ENCODE measurements at regions not wholly inside any gene's neighbourhood (a gene's known extent, or its start where the extent isn't known, plus 50 kb on each side); places are given as distances from the start of the nearest gene placed in this dataset.

GRCh38 chr13:103969520-103970050, 903.4 kb upstream of the SLC10A2 start:
- DNase-seq, result no peak

- no peak for DNase-seq
Measured at GRCh38 chr13:103965506-103966243, 899.5 kb upstream of the SLC10A2 start.

GRCh38 chr13:103961784-103962183, 895.6 kb upstream of the SLC10A2 start:
- DNase-seq, result no peak

GRCh38 chr13:103961129-103961528, 894.9 kb upstream of the SLC10A2 start:
- no peak for DNase-seq

GRCh38 chr13:103960001-103960400, 893.8 kb upstream of the SLC10A2 start:
- no peak for DNase-seq

- no peak for DNase-seq
Measured at GRCh38 chr13:103958691-103959090, 892.5 kb upstream of the SLC10A2 start.

- no peak for DNase-seq
Measured at GRCh38 chr13:103957939-103958338, 891.7 kb upstream of the SLC10A2 start.

GRCh38 chr13:103953859-103954258, 887.6 kb upstream of the SLC10A2 start:
- DNase-seq, result no peak

GRCh38 chr13:103952183-103952582, 886.0 kb upstream of the SLC10A2 start:
- DNase-seq, result no peak

GRCh38 chr13:103948426-103948825, 882.2 kb upstream of the SLC10A2 start:
- no peak for DNase-seq

- DNase-seq, result no peak
Measured at GRCh38 chr13:103945836-103946235, 879.6 kb upstream of the SLC10A2 start.

GRCh38 chr13:103941506-103942140, 875.4 kb upstream of the SLC10A2 start:
- no peak for DNase-seq

GRCh38 chr13:103935117-103935516, 868.9 kb upstream of the SLC10A2 start:
- DNase-seq, result no peak

- no peak for DNase-seq
Measured at GRCh38 chr13:103931885-103932284, 865.7 kb upstream of the SLC10A2 start.

- DNase-seq, result no peak
Measured at GRCh38 chr13:103931331-103931845, 865.2 kb upstream of the SLC10A2 start.

GRCh38 chr13:103926118-103926517, 859.9 kb upstream of the SLC10A2 start:
- DNase-seq, result no peak

GRCh38 chr13:103908911-103909310, 842.7 kb upstream of the SLC10A2 start:
- DNase-seq, result no peak

GRCh38 chr13:103908274-103908673, 842.1 kb upstream of the SLC10A2 start:
- no peak for DNase-seq

GRCh38 chr13:103903790-103904189, 837.6 kb upstream of the SLC10A2 start:
- DNase-seq, result no peak

- DNase-seq, result no peak
Measured at GRCh38 chr13:103898481-103898880, 832.3 kb upstream of the SLC10A2 start.

GRCh38 chr13:103895835-103896531, 829.8 kb upstream of the SLC10A2 start:
- no peak for DNase-seq

- DNase-seq, result no peak
Measured at GRCh38 chr13:103894626-103895025, 828.4 kb upstream of the SLC10A2 start.

GRCh38 chr13:103884101-103884723, 818.0 kb upstream of the SLC10A2 start:
- DNase-seq, result no peak

Measured in stimulated activated naive CD4-positive, alpha-beta T cell (primary cell).